ENCODE measurements at regions not wholly inside any gene's neighbourhood (a gene's known extent, or its start where the extent isn't known, plus 50 kb on each side); places are given as distances from the start of the nearest gene placed in this dataset.

DNA sequence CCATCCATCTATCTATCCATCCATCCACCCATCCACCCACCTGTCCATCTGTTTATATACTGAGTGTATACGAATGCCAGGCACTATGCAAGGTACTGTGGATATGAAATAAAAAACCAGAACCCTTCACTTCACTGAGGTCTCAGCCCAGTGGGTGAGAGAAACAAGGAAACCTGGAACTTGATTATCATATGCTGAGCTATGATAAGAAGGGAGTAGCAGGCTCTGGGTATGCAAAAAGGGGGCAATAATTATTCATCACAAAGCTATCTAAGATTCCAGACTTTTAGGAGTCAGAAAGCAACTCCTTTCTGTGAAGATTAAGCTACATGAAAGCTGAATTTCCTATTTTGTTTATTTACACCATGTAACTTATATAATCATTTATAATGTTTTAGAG lies 327.7 kb upstream of the IL12A start:
- Mint-ChIP-seq H3K4me1 (ENCODE audit: low read depth, unreplicated experiment) (no peaks in the 10 kb centered on the region), H3K27me3 (ENCODE audit: unreplicated experiment) (peaks cover 2% of the 10 kb centered on the region), H3K9me3 (ENCODE audit: unreplicated experiment) (peaks cover 2% of the 10 kb centered on the region), H3K27ac (ENCODE audit: unreplicated experiment) (no peak overlapping the region), H3K4me3 (ENCODE audit: unreplicated experiment) (no peak overlapping the region), H3K36me3 (ENCODE audit: unreplicated experiment) (peaks cover 5% of the 10 kb centered on the region)
- no peak for DNase-seq
- TF ChIP-seq, protein P1, sequence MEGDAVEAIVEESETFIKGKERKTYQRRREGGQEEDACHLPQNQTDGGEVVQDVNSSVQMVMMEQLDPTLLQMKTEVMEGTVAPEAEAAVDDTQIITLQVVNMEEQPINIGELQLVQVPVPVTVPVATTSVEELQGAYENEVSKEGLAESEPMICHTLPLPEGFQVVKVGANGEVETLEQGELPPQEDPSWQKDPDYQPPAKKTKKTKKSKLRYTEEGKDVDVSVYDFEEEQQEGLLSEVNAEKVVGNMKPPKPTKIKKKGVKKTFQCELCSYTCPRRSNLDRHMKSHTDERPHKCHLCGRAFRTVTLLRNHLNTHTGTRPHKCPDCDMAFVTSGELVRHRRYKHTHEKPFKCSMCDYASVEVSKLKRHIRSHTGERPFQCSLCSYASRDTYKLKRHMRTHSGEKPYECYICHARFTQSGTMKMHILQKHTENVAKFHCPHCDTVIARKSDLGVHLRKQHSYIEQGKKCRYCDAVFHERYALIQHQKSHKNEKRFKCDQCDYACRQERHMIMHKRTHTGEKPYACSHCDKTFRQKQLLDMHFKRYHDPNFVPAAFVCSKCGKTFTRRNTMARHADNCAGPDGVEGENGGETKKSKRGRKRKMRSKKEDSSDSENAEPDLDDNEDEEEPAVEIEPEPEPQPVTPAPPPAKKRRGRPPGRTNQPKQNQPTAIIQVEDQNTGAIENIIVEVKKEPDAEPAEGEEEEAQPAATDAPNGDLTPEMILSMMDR (IDR thresholded peaks at IDR 0.05; ENCODE audit: partially characterized antibody, unreplicated experiment) = no peak

DNA sequence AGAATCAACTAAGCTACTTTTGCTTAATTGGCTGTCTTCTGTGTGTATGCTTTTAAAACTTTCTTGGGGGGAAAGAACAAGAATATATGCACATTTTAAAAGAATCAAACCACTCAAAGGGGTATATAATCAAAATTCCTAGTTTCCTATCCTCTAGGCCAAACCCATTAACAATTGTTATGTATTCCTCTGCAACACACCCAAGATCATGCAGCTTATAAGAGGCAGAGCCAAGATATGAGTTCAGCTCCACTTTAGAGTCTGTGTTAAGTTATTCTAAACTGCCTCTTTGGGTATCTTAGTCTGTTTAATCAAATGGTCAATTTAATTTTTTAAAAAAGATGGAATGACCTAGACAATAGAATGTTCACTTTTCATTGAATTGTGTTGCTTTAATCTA lies 326.1 kb upstream of the IL12A start:
- TF ChIP-seq, protein P1 (IDR thresholded peaks at IDR 0.05; ENCODE audit: partially characterized antibody, unreplicated experiment) = no peak
- Mint-ChIP-seq H3K27me3 (ENCODE audit: unreplicated experiment) (peaks cover 2% of the 10 kb centered on the region), H3K36me3 (ENCODE audit: unreplicated experiment) (peaks cover 5% of the 10 kb centered on the region), H3K4me3 (ENCODE audit: unreplicated experiment) (no peak overlapping the region), H3K27ac (ENCODE audit: unreplicated experiment) (no peak overlapping the region), H3K4me1 (ENCODE audit: low read depth, unreplicated experiment) (no peaks in the 10 kb centered on the region), H3K9me3 (ENCODE audit: unreplicated experiment) (peaks cover 2% of the 10 kb centered on the region)
- no peak for DNase-seq

DNA sequence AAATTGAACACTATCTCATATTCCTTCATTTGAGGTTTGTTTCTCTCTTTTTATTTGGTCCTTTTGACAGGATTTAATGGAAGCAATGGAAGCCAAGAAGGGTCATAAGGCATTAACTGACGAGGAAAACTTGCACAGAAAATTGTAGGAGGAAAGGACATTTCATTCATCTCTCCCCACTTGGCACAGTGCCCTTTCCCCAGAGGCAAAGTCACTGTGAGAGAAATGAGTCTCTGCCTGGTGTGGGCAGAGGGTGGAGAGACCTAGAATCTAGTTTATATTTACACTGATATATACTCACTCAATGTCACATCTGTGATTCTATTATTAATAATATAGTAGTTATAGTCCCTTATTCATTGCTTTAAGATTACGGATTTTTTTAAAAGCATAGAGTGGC lies 324.6 kb upstream of the IL12A start:
- DNase-seq = no peak
- Mint-ChIP-seq H3K36me3 (ENCODE audit: unreplicated experiment) (peaks cover 5% of the 10 kb centered on the region), H3K4me3 (ENCODE audit: unreplicated experiment) (no peak overlapping the region), H3K4me1 (ENCODE audit: low read depth, unreplicated experiment) (no peaks in the 10 kb centered on the region), H3K27ac (ENCODE audit: unreplicated experiment) (no peak overlapping the region), H3K9me3 (ENCODE audit: unreplicated experiment) (peaks cover 2% of the 10 kb centered on the region), H3K27me3 (ENCODE audit: unreplicated experiment) (peaks cover 2% of the 10 kb centered on the region)
- TF ChIP-seq, protein P1 (IDR thresholded peaks at IDR 0.05; ENCODE audit: partially characterized antibody, unreplicated experiment) = no peak

DNA sequence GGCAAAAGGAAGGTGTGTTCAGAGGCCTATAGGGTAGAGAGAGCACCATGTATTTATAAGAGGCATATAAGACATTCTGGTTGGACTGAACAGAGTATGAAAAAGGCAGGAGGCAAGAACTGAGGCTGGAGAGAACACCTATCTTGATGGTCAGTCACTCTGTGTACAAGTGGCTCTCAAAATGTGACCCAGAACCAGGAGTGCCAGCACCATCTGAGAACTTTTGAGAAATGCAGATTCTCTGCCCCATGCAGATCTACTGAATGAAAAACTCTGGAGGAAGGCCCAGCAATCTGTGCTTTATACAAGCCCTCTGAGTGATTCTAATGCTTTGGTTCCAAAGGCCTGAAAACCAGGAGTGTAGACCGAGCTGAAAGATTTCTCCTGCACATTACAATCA lies 324.0 kb upstream of the IL12A start:
- Mint-ChIP-seq H3K36me3 (ENCODE audit: unreplicated experiment) (peaks cover 5% of the 10 kb centered on the region), H3K4me3 (ENCODE audit: unreplicated experiment) (no peak overlapping the region), H3K9me3 (ENCODE audit: unreplicated experiment) (peaks cover 2% of the 10 kb centered on the region), H3K27me3 (ENCODE audit: unreplicated experiment) (no peaks in the 10 kb centered on the region), H3K4me1 (ENCODE audit: low read depth, unreplicated experiment) (no peaks in the 10 kb centered on the region), H3K27ac (ENCODE audit: unreplicated experiment) (no peak overlapping the region)
- TF ChIP-seq, protein P1 (IDR thresholded peaks at IDR 0.05; ENCODE audit: partially characterized antibody, unreplicated experiment) = no peak
- DNase-seq = no peak

DNA sequence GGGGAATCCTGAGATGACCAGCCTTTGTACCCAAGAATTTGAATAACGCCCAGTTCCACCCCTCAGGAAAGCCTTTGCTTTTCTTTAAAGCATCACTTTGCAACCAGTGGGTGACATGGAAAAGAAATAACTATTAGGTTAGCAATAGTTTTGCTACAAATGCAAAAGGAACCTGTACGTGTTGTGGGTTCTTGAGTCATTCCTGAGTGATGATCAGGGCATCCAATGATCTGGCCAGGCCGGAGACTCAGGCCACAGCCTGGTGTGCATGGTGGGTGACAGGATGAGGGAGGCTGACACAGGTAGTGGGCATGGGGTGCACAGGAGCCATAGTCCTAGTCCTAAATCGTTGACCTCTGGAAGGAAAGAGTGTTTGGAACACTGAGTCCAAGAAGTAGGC lies 321.4 kb upstream of the IL12A start:
- peaks cover 2% of the 10 kb centered on the region for H3K9me3 Mint-ChIP-seq (ENCODE audit: unreplicated experiment)
- no peak for DNase-seq
- no peaks in the 10 kb centered on the region for H3K36me3 Mint-ChIP-seq (ENCODE audit: unreplicated experiment)
- no peak overlapping the region for H3K27ac Mint-ChIP-seq (ENCODE audit: unreplicated experiment)
- H3K4me1 Mint-ChIP-seq (ENCODE audit: low read depth, unreplicated experiment) = no peaks in the 10 kb centered on the region
- H3K27me3 Mint-ChIP-seq (ENCODE audit: unreplicated experiment) = no peaks in the 10 kb centered on the region
- no peak overlapping the region for H3K4me3 Mint-ChIP-seq (ENCODE audit: unreplicated experiment)
- TF ChIP-seq, protein P1 (IDR thresholded peaks at IDR 0.05; ENCODE audit: partially characterized antibody, unreplicated experiment) = no peak
